Prostate gland (tissue), 2 donors: ENCODE measurements at regions not wholly inside any gene's neighbourhood (a gene's known extent, or its start where the extent isn't known, plus 50 kb on each side); places are given as distances from the start of the nearest gene placed in this dataset.

ENCODE experiments used
- DNase-seq: peaks from one replicate; pipeline ENCODE4 v3.0.0-alpha.2; 2019; ENCODE audit warnings: low spot score
- H3K27ac ChIP-seq, 2 donors: fragments of 200-600 bp; sonication (generic); 2 replicates each; pipeline ENCODE4 v1.5.1; 2017 to 2019
- H3K27me3 ChIP-seq: fragments of 200-600 bp; sonication (generic); replicated peaks from 2 replicates; pipeline ENCODE4 v1.5.1; 2019; ENCODE audit not compliant: insufficient read depth
- H3K36me3 ChIP-seq, 2 donors: fragments of 200-600 bp; sonication (generic); 1 replicate in 1 of 2; 2 replicates in 1 of 2; pipeline versions ENCODE4 v1.5.1 to v1.8.1; 2017 to 2019
- H3K4me1 ChIP-seq: fragments of 200-600 bp; sonication (generic); replicated peaks from 2 replicates; pipeline ENCODE4 v1.5.1; 2019
- H3K4me3 ChIP-seq, 2 donors: fragments of 200-600 bp; sonication (generic); 2 replicates each; pipeline ENCODE4 v1.5.1; 2017 to 2019
- H3K9me3 ChIP-seq: fragments of 200-600 bp; sonication (generic); 2 replicates; pipeline ENCODE4 v1.5.1; 2017
- CTCF ChIP-seq, 4 experiments: fragments of 200-600 bp in 2 of 4; fragments of 450-650 bp in 2 of 4; sonication (generic) in 2 of 4; IDR thresholded peaks; 1 replicate in 3 of 4; 2 replicates in 1 of 4; pipeline ENCODE4 v1.5.1; 2016 to 2019; ENCODE audit warnings: antibody characterized with exemption in 4 of 4, mild to moderate bottlenecking in 2 of 4, moderate library complexity in 2 of 4
- POLR2A ChIP-seq: fragments of 450-650 bp; IDR thresholded peaks from one replicate; pipeline ENCODE4 v1.6.1; 2016; ENCODE audit warnings: antibody characterized with exemption, mild to moderate bottlenecking
- POLR2AphosphoS5 ChIP-seq: sonication (generic); formaldehyde crosslinking; IDR thresholded peaks from one replicate; pipeline ENCODE4 v1.6.1; 2017; ENCODE audit warnings: antibody characterized with exemption
- WGBS: methylation state at CpG from one replicate; pipeline ENCODE4 v1.1.5; 2018; 5-methylcytosine and 5-hydroxymethylcytosine counted together
- intact Hi-C: fragments of 100-400 bp; cut with DNase I; formaldehyde crosslinking; loops from one replicate; pipeline ENCODE4 v1.14.2; 2022

- intact Hi-C loops = no loop called here
- no peak for DNase-seq
These were observed 103.7 kb downstream of the PMP22 start for GRCh38 chr17:15161395-15161794.

GRCh38 chr17:15157051-15157450 lies 108.1 kb downstream of the PMP22 start:
- Histone ChIP-seq H3K36me3 (no peaks in the 10 kb centered on the region), H3K4me1 (no peaks in the 10 kb centered on the region), H3K27ac (no peak overlapping the region), H3K4me3 (no peak overlapping the region), H3K9me3 (no peaks in the 10 kb centered on the region), H3K27me3 (no peaks in the 10 kb centered on the region)
- 47% methylated on average over 5 of the region's 5 CpGs for WGBS
- DNase-seq = no peak
- TF ChIP-seq POLR2AphosphoS5 = no peak
- TF ChIP-seq POLR2A = no peak
- TF ChIP-seq CTCF (IDR thresholded peaks at IDR 0.05) = no peak
- intact Hi-C loops = loop anchor here (5.0 kb wide), 1 partner anchor 850 kb away; no protein-coding TSS in a partner anchor

More at GRCh38 chr17:15161395-15161794, 103.7 kb downstream of the PMP22 start:
- H3K9me3 ChIP-seq = no peaks in the 10 kb centered on the region
- no peak for TF ChIP-seq CTCF (IDR thresholded peaks at IDR 0.05)
- TF ChIP-seq POLR2A = no peak
- TF ChIP-seq POLR2AphosphoS5 = no peak
- H3K4me3 ChIP-seq = no peak overlapping the region
- no peaks in the 10 kb centered on the region for H3K36me3 ChIP-seq
- WGBS = 100% methylated on average over 6 of the region's 7 CpGs
- no peaks in the 10 kb centered on the region for H3K27me3 ChIP-seq
- no peaks in the 10 kb centered on the region for H3K4me1 ChIP-seq
- H3K27ac ChIP-seq = no peak overlapping the region

- no peak for TF ChIP-seq CTCF (IDR thresholded peaks at IDR 0.05)
- TF ChIP-seq POLR2A = no peak
- Histone ChIP-seq H3K4me1 (no peaks in the 10 kb centered on the region), H3K27ac (no peak overlapping the region), H3K27me3 (no peaks in the 10 kb centered on the region), H3K9me3 (no peaks in the 10 kb centered on the region), H3K4me3 (no peak overlapping the region), H3K36me3 (no peaks in the 10 kb centered on the region)
- intact Hi-C loops = loop anchor here (5.0 kb wide), 1 partner anchor 847 kb away; no protein-coding TSS in a partner anchor
- WGBS = 74% methylated on average over 2 of the region's 2 CpGs
- DNase-seq = no peak
These were observed 110.5 kb downstream of the PMP22 start for GRCh38 chr17:15154618-15155017.

GRCh38 chr17:15145621-15146020 lies 119.5 kb downstream of the PMP22 start:
- Histone ChIP-seq H3K27me3 (no peaks in the 10 kb centered on the region), H3K4me1 (no peaks in the 10 kb centered on the region), H3K4me3 (no peak overlapping the region), H3K9me3 (no peaks in the 10 kb centered on the region), H3K36me3 (no peaks in the 10 kb centered on the region), H3K27ac (no peak overlapping the region)
- no peak for DNase-seq
- intact Hi-C loops = no loop called here
- TF ChIP-seq CTCF (IDR thresholded peaks at IDR 0.05) = no peak
- TF ChIP-seq POLR2A = no peak
- no peak for TF ChIP-seq POLR2AphosphoS5
- 74% methylated on average over 5 of the region's 5 CpGs for WGBS

GRCh38 chr17:15143524-15143923 lies 121.6 kb downstream of the PMP22 start:
- intact Hi-C loops = no loop called here
- no peak overlapping the region for H3K27ac ChIP-seq
- WGBS = 81% methylated on average over 6 of the region's 6 CpGs

More at GRCh38 chr17:15143524-15143923, 121.6 kb downstream of the PMP22 start:
- Histone ChIP-seq H3K27me3 (no peaks in the 10 kb centered on the region), H3K9me3 (no peaks in the 10 kb centered on the region), H3K36me3 (no peaks in the 10 kb centered on the region), H3K4me1 (no peaks in the 10 kb centered on the region), H3K4me3 (no peak overlapping the region)
- no peak for DNase-seq
- TF ChIP-seq POLR2AphosphoS5 = no peak
- TF ChIP-seq POLR2A = no peak
- no peak for TF ChIP-seq CTCF (IDR thresholded peaks at IDR 0.05)
